ENCODE measurements at regions not wholly inside any gene's neighbourhood (a gene's known extent, or its start where the extent isn't known, plus 50 kb on each side); places are given as distances from the start of the nearest gene placed in this dataset.

- intact Hi-C loops (cut with micrococcal nuclease), result no loop called here
- H3K9me3 Mint-ChIP-seq, result peaks cover 13% of the 10 kb centered on the region
- H3K4me3 Mint-ChIP-seq, result no peak overlapping the region
- DNase-seq, result no peak
- CTCF ChIA-PET, result no interaction called here
- no peaks in the 10 kb centered on the region for H3K27me3 Mint-ChIP-seq (ENCODE audit: low read depth)
- no peaks in the 10 kb centered on the region for H3K4me1 Mint-ChIP-seq (ENCODE audit: low read depth)
- no peaks in the 10 kb centered on the region for H3K36me3 Mint-ChIP-seq (ENCODE audit: low read depth)
- no peak overlapping the region for H3K27ac Mint-ChIP-seq
Observed at GRCh38 chr14:26395726-26396125, 202.1 kb downstream of the NOVA1 start.

GRCh38 chr14:26394150-26394810, 203.6 kb downstream of the NOVA1 start:
- peaks cover 11% of the 10 kb centered on the region for H3K9me3 Mint-ChIP-seq
- no peak for DNase-seq
- intact Hi-C loops (cut with micrococcal nuclease), result no loop called here
- no peaks in the 10 kb centered on the region for H3K36me3 Mint-ChIP-seq (ENCODE audit: low read depth)
- CTCF ChIA-PET, result no interaction called here
- H3K4me1 Mint-ChIP-seq (ENCODE audit: low read depth), result no peaks in the 10 kb centered on the region
- no peaks in the 10 kb centered on the region for H3K27me3 Mint-ChIP-seq (ENCODE audit: low read depth)
- H3K27ac Mint-ChIP-seq, result no peak overlapping the region
- H3K4me3 Mint-ChIP-seq, result no peak overlapping the region

- DNase-seq, result no peak
- intact Hi-C loops (cut with micrococcal nuclease), result no loop called here
- Mint-ChIP-seq H3K27ac (no peak overlapping the region), H3K4me1 (ENCODE audit: low read depth) (no peaks in the 10 kb centered on the region), H3K9me3 (peaks cover 17% of the 10 kb centered on the region), H3K27me3 (ENCODE audit: low read depth) (no peaks in the 10 kb centered on the region), H3K4me3 (no peak overlapping the region), H3K36me3 (ENCODE audit: low read depth) (no peaks in the 10 kb centered on the region)
- CTCF ChIA-PET, result no interaction called here
Observed at GRCh38 chr14:26392498-26392897, 205.3 kb downstream of the NOVA1 start.

- no peak for DNase-seq
- Mint-ChIP-seq H3K4me3 (no peak overlapping the region), H3K36me3 (ENCODE audit: low read depth) (no peaks in the 10 kb centered on the region), H3K9me3 (peaks cover 12% of the 10 kb centered on the region), H3K4me1 (ENCODE audit: low read depth) (no peaks in the 10 kb centered on the region), H3K27me3 (ENCODE audit: low read depth) (no peaks in the 10 kb centered on the region), H3K27ac (no peak overlapping the region)
- CTCF ChIA-PET, result no interaction called here
- intact Hi-C loops (cut with micrococcal nuclease), result no loop called here
Observed at GRCh38 chr14:26389646-26390508, 208.0 kb downstream of the NOVA1 start.

GRCh38 chr14:26385310-26385709, 212.5 kb downstream of the NOVA1 start:
- CTCF ChIA-PET, result no interaction called here
- peaks cover 14% of the 10 kb centered on the region for H3K9me3 Mint-ChIP-seq
- no peaks in the 10 kb centered on the region for H3K27me3 Mint-ChIP-seq (ENCODE audit: low read depth)
- H3K4me1 Mint-ChIP-seq (ENCODE audit: low read depth), result no peaks in the 10 kb centered on the region
- intact Hi-C loops (cut with micrococcal nuclease), result no loop called here
- no peaks in the 10 kb centered on the region for H3K36me3 Mint-ChIP-seq (ENCODE audit: low read depth)
- H3K27ac Mint-ChIP-seq, result no peak overlapping the region
- H3K4me3 Mint-ChIP-seq, result no peak overlapping the region
- no peak for DNase-seq

- peaks cover 11% of the 10 kb centered on the region for H3K9me3 Mint-ChIP-seq
- CTCF ChIA-PET, result no interaction called here
- no peaks in the 10 kb centered on the region for H3K4me1 Mint-ChIP-seq (ENCODE audit: low read depth)
- no peak overlapping the region for H3K27ac Mint-ChIP-seq
- H3K4me3 Mint-ChIP-seq, result no peak overlapping the region
- intact Hi-C loops (cut with micrococcal nuclease), result no loop called here
- DNase-seq, result no peak
- H3K27me3 Mint-ChIP-seq (ENCODE audit: low read depth), result no peaks in the 10 kb centered on the region
- no peaks in the 10 kb centered on the region for H3K36me3 Mint-ChIP-seq (ENCODE audit: low read depth)
Observed at GRCh38 chr14:26382901-26383685, 214.7 kb downstream of the NOVA1 start.

- CTCF ChIA-PET, result no interaction called here
- Mint-ChIP-seq H3K36me3 (ENCODE audit: low read depth) (no peaks in the 10 kb centered on the region), H3K9me3 (peaks cover 14% of the 10 kb centered on the region), H3K27ac (no peak overlapping the region), H3K4me3 (no peak overlapping the region), H3K27me3 (ENCODE audit: low read depth) (no peaks in the 10 kb centered on the region), H3K4me1 (ENCODE audit: low read depth) (no peaks in the 10 kb centered on the region)
- intact Hi-C loops (cut with micrococcal nuclease), result no loop called here
- no peak for DNase-seq
Observed at GRCh38 chr14:26381405-26381804, 216.4 kb downstream of the NOVA1 start.

- Mint-ChIP-seq H3K27ac (no peak overlapping the region), H3K9me3 (peaks cover 15% of the 10 kb centered on the region), H3K36me3 (ENCODE audit: low read depth) (no peaks in the 10 kb centered on the region), H3K4me1 (ENCODE audit: low read depth) (no peaks in the 10 kb centered on the region), H3K4me3 (no peak overlapping the region), H3K27me3 (ENCODE audit: low read depth) (no peaks in the 10 kb centered on the region)
- intact Hi-C loops (cut with micrococcal nuclease), result no loop called here
- CTCF ChIA-PET, result no interaction called here
- DNase-seq, result no peak
Observed at GRCh38 chr14:26380637-26381036, 217.2 kb downstream of the NOVA1 start.

- H3K4me3 Mint-ChIP-seq, result no peak overlapping the region
- peaks cover 15% of the 10 kb centered on the region for H3K9me3 Mint-ChIP-seq
- H3K27me3 Mint-ChIP-seq (ENCODE audit: low read depth), result no peaks in the 10 kb centered on the region
- no peaks in the 10 kb centered on the region for H3K4me1 Mint-ChIP-seq (ENCODE audit: low read depth)
- H3K27ac Mint-ChIP-seq, result no peak overlapping the region
- CTCF ChIA-PET, result no interaction called here
- no peaks in the 10 kb centered on the region for H3K36me3 Mint-ChIP-seq (ENCODE audit: low read depth)
- no peak for DNase-seq
- intact Hi-C loops (cut with micrococcal nuclease), result no loop called here
Observed at GRCh38 chr14:26379951-26380350, 217.9 kb downstream of the NOVA1 start.

- peaks cover 14% of the 10 kb centered on the region for H3K9me3 Mint-ChIP-seq
- H3K4me3 Mint-ChIP-seq, result no peak overlapping the region
- CTCF ChIA-PET, result no interaction called here
- H3K27me3 Mint-ChIP-seq (ENCODE audit: low read depth), result no peaks in the 10 kb centered on the region
- no peak overlapping the region for H3K27ac Mint-ChIP-seq
- H3K36me3 Mint-ChIP-seq (ENCODE audit: low read depth), result no peaks in the 10 kb centered on the region
- intact Hi-C loops (cut with micrococcal nuclease), result no loop called here
- DNase-seq, result no peak
- H3K4me1 Mint-ChIP-seq (ENCODE audit: low read depth), result no peaks in the 10 kb centered on the region
Observed at GRCh38 chr14:26377150-26377549, 220.7 kb downstream of the NOVA1 start.

- Mint-ChIP-seq H3K9me3 (peaks cover 8% of the 10 kb centered on the region), H3K36me3 (ENCODE audit: low read depth) (no peaks in the 10 kb centered on the region), H3K4me1 (ENCODE audit: low read depth) (no peaks in the 10 kb centered on the region), H3K4me3 (no peak overlapping the region), H3K27ac (no peak overlapping the region), H3K27me3 (ENCODE audit: low read depth) (no peaks in the 10 kb centered on the region)
- CTCF ChIA-PET, result no interaction called here
- DNase-seq, result no peak
- intact Hi-C loops (cut with micrococcal nuclease), result no loop called here
Observed at GRCh38 chr14:26370115-26370514, 227.7 kb downstream of the NOVA1 start.

GRCh38 chr14:26363689-26364088, 234.1 kb downstream of the NOVA1 start:
- DNase-seq, result no peak
- no peak overlapping the region for H3K4me3 Mint-ChIP-seq
- no peaks in the 10 kb centered on the region for H3K36me3 Mint-ChIP-seq (ENCODE audit: low read depth)
- no peaks in the 10 kb centered on the region for H3K4me1 Mint-ChIP-seq (ENCODE audit: low read depth)
- no peaks in the 10 kb centered on the region for H3K9me3 Mint-ChIP-seq
- no peaks in the 10 kb centered on the region for H3K27me3 Mint-ChIP-seq (ENCODE audit: low read depth)
- CTCF ChIA-PET, result no interaction called here
- H3K27ac Mint-ChIP-seq, result no peak overlapping the region
- intact Hi-C loops (cut with micrococcal nuclease), result no loop called here

GRCh38 chr14:26344596-26344995, 253.2 kb downstream of the NOVA1 start:
- DNase-seq, result no peak
- H3K4me3 Mint-ChIP-seq, result no peak overlapping the region
- no peaks in the 10 kb centered on the region for H3K4me1 Mint-ChIP-seq (ENCODE audit: low read depth)
- peaks cover 12% of the 10 kb centered on the region for H3K9me3 Mint-ChIP-seq
- no peaks in the 10 kb centered on the region for H3K36me3 Mint-ChIP-seq (ENCODE audit: low read depth)
- intact Hi-C loops (cut with micrococcal nuclease), result no loop called here
- no peak overlapping the region for H3K27ac Mint-ChIP-seq
- CTCF ChIA-PET, result no interaction called here
- H3K27me3 Mint-ChIP-seq (ENCODE audit: low read depth), result no peaks in the 10 kb centered on the region

Data from activated naive CD4-positive, alpha-beta T cell treated with anti-CD3 and anti-CD28 coated beads for 36 hours (primary cell).